ENCODE measurements at regions not wholly inside any gene's neighbourhood (a gene's known extent, or its start where the extent isn't known, plus 50 kb on each side); places are given as distances from the start of the nearest gene placed in this dataset.
"Not testable (repeated sequence)": the region's sequence is repeated elsewhere in the genome, so short reads cannot be mapped to it uniquely, and the experiment has no call there.

DNA sequence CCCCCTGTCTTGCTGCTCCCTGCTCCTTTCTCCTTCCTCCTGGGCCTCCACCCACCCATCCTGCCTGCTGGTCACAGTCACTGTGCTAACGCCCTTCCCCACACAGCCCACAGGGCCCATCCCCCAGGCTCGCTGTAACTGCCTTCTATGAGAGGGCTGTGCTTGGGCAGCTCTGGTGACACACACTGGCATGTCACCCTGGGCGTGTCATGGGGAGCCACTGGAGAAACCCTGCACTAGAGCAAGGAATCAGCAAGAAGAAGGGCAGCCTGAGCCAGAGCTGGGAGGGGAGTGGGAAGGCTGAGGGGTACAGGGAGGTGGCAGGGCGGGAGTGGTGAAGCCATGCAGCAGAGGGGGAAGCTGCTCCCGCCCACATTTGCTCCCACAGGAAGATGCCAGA, 128.4 kb upstream of the FOXD4L5 start:
- not testable (repeated sequence) for H3K27me3 ChIP-seq, H3K27ac ChIP-seq, H3K4me1 ChIP-seq, H3K4me3 ChIP-seq, H3K36me3 ChIP-seq, ATAC-seq
- H3K9me3 ChIP-seq: peaks cover 0 to 24% (median 0%) of the 10 kb centered on the region in 3 donors
- WGBS, 2 donors (ENCODE audit: low coverage in 1 of 2): 60% methylated on average over 1 to 3 of the region's 5 CpGs

DNA sequence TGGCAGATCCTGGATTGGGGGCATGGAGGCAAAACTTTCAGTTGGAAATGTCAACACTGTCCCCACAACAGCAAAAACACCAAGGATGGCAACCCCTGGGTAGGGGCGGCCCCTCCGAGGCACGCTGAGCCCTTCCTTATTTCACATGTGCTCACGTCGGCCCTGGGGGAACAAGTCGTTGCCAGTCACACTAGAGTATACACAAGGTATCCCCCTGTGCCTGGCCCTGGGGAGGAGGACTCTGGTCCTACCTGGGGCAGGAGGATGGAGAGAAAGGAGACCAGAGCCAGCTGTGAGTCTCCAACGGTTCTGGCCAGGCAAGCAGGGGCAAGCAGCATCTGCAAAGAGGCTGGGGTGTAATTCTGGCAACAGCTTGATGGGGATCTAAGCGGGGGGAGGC, 126.9 kb upstream of the FOXD4L5 start:
- WGBS, 2 donors (ENCODE audit: low coverage in 1 of 2): 80 to 83% methylated on average over 6 to 7 of the region's 8 CpGs
- no peak overlapping the region for H3K27ac ChIP-seq
- H3K36me3 ChIP-seq: no peaks in the 10 kb centered on the region
- H3K27me3 ChIP-seq: peaks cover 10% of the 10 kb centered on the region
- no peak for ATAC-seq
- H3K4me3 ChIP-seq: no peak overlapping the region
- TF ChIP-seq POLR2AphosphoS5 (IDR thresholded peaks at IDR 0.05) (no peak), EP300 (IDR thresholded peaks at IDR 0.05) (no peak), POLR2A (IDR thresholded peaks at IDR 0.05) (no peak)
- TF ChIP-seq, protein P1, sequence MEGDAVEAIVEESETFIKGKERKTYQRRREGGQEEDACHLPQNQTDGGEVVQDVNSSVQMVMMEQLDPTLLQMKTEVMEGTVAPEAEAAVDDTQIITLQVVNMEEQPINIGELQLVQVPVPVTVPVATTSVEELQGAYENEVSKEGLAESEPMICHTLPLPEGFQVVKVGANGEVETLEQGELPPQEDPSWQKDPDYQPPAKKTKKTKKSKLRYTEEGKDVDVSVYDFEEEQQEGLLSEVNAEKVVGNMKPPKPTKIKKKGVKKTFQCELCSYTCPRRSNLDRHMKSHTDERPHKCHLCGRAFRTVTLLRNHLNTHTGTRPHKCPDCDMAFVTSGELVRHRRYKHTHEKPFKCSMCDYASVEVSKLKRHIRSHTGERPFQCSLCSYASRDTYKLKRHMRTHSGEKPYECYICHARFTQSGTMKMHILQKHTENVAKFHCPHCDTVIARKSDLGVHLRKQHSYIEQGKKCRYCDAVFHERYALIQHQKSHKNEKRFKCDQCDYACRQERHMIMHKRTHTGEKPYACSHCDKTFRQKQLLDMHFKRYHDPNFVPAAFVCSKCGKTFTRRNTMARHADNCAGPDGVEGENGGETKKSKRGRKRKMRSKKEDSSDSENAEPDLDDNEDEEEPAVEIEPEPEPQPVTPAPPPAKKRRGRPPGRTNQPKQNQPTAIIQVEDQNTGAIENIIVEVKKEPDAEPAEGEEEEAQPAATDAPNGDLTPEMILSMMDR (IDR thresholded peaks at IDR 0.05): no peak
- H3K4me1 ChIP-seq: no peaks in the 10 kb centered on the region
- peaks cover 0 to 24% (median 0%) of the 10 kb centered on the region in 3 donors for H3K9me3 ChIP-seq

DNA sequence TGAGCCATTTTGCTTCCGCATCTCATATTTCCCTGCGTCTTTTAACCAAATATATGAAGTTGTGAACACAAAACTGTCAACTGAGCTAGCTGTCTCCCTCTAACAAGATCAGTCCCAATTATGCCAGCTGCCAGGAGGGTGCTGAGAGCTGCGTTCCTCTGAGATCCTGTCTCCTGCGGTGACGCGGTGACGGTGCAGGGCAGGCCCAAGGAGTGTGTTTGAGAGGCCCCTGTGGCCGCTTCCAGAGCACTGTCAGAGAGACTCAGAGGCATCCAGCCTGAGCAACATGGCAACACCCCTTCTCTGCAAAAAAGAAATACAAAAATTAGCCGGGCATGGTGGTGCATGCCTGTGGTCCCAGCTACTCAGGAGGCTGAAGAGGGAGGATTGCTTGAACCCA, 126.3 kb upstream of the FOXD4L5 start:
- H3K4me3 ChIP-seq: no peak overlapping the region
- H3K27ac ChIP-seq: no peak overlapping the region
- peaks cover 0 to 24% (median 0%) of the 10 kb centered on the region in 3 donors for H3K9me3 ChIP-seq
- no peaks in the 10 kb centered on the region for H3K4me1 ChIP-seq
- 100% methylated on average over 1 to 2 of the region's 9 CpGs for WGBS, 2 donors (ENCODE audit: low coverage in 1 of 2)
- TF ChIP-seq POLR2AphosphoS5 (IDR thresholded peaks at IDR 0.05) (no peak), EP300 (IDR thresholded peaks at IDR 0.05) (no peak), POLR2A (IDR thresholded peaks at IDR 0.05) (no peak)
- TF ChIP-seq, protein P1 (IDR thresholded peaks at IDR 0.05): no peak
- ATAC-seq: no peak
- H3K27me3 ChIP-seq: peaks cover 10% of the 10 kb centered on the region
- H3K36me3 ChIP-seq: no peaks in the 10 kb centered on the region

DNA sequence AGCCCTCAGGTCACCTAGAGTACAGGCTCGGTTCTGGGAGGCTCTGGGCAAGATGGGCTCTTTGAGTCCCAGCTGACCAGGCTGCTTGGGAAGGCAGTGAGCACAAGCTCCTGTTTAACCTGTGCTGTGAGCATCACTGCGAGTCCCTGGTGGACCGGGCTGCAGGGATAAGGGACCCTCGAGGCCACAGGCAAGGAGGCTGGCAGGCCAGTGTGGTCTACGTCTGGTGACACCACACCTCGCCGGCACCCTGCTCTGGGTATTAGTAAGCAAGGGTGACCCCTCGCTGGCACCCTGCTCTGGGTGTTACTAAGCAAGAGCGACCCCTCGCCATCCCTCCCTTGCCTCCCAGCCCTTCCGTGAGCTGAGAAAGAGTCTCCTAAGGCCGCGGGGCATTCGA, 125.9 kb upstream of the FOXD4L5 start:
- 79% methylated on average over 4 of the region's 14 CpGs; no CpG with 5 or more reads in 1 of the 2 donors for WGBS, 2 donors (ENCODE audit: low coverage in 1 of 2)
- ATAC-seq: no peak

DNA sequence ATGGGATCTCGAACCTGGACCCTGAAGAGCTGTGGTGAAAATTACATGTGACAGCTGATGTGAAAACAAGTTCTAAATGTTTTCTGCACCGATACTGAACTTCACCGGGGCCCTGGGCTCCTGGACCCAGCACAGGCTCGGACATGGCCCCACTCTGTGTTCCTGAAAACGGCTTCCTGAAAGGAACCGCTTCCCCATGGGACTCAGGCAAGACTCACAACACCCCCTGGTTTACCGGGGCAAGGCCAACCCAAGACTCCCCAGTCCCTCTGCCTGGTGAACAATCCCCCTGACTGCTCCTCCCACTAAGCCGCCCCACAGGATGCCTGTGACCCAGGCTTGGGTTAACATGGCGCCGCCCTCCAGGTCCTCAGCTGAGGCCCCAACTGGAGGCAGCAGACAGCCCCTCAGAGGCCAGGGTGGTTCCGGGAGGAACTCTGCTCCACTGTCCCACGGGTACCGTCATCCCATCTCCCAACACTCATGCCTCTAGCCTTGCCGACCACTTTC, 124.5 kb upstream of the FOXD4L5 start:
- no peak for ATAC-seq

More for the DNA sequence above, 125.9 kb upstream of the FOXD4L5 start:
- peaks cover 0 to 24% (median 0%) of the 10 kb centered on the region in 3 donors for H3K9me3 ChIP-seq
- H3K27me3 ChIP-seq: peaks cover 10% of the 10 kb centered on the region
- no peak overlapping the region for H3K27ac ChIP-seq
- TF ChIP-seq POLR2AphosphoS5 (IDR thresholded peaks at IDR 0.05) (no peak), EP300 (IDR thresholded peaks at IDR 0.05) (no peak), POLR2A (IDR thresholded peaks at IDR 0.05) (no peak)
- TF ChIP-seq, protein P1 (IDR thresholded peaks at IDR 0.05): no peak
- no peaks in the 10 kb centered on the region for H3K36me3 ChIP-seq
- H3K4me3 ChIP-seq: no peak overlapping the region
- no peaks in the 10 kb centered on the region for H3K4me1 ChIP-seq

DNA sequence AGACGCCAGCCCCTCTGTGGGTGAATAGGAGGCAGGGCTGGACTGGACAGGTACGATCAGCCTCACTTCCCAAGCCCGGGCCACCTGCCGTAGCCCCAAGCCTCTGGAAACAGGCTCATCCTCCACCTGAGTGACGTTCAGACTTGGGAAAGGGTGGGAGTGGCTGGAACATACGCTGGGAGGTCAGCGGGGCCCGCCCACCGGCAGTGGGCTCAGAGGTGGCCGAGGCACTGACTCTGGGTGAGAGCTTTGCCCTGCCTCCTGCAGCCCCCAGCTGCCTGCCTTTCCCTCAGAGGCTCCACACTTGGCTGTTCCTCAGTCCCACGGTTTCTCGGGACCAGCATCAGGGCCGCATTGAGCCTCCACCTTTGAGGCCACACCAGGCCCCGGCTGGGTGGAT, 123.8 kb upstream of the FOXD4L5 start:
- WGBS, 2 donors (ENCODE audit: low coverage in 1 of 2): 20 to 85% methylated on average over 1 to 4 of the region's 14 CpGs
- H3K36me3 ChIP-seq, ATAC-seq, H3K27ac ChIP-seq, H3K4me1 ChIP-seq, H3K27me3 ChIP-seq, H3K4me3 ChIP-seq: not testable (repeated sequence)
- H3K9me3 ChIP-seq: peaks cover 0 to 13% (median 0%) of the 10 kb centered on the region in 3 donors

More for the DNA sequence above, 124.5 kb upstream of the FOXD4L5 start:
- Histone ChIP-seq H3K9me3 (peaks cover 0 to 12% (median 0%) of the 10 kb centered on the region in 3 donors), H3K36me3 (no peaks in the 10 kb centered on the region), H3K4me3 (no peak overlapping the region), H3K27ac (no peak overlapping the region), H3K27me3 (peaks cover 10% of the 10 kb centered on the region), H3K4me1 (no peaks in the 10 kb centered on the region)
- WGBS, 2 donors (ENCODE audit: low coverage in 1 of 2): 65% methylated on average over 6 of the region's 14 CpGs; no CpG with 5 or more reads in 1 of the 2 donors
- TF ChIP-seq POLR2A (IDR thresholded peaks at IDR 0.05) (no peak), EP300 (IDR thresholded peaks at IDR 0.05) (no peak)

DNA sequence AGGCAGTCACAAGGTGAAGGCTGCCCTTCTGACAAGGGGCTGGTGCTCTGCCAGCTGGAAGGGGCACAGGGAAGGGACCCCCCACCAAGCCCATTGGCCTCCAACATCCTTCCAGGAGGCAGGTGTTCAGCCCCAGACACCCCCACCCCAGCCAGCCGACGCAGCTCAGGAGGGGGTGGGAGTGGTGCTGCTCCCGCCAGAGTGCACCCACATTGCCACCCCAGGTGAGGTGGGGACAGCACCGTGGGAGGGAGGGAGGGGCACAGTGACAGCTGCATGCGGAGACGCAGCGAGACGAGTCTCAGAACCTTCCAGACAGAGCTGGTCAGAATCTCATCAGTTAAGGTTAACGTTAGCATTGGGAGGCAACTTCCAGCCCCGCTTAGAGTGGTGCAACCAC, 121.6 kb upstream of the FOXD4L5 start:
- peaks cover 0 to 35% (median 0%) of the 10 kb centered on the region in 3 donors for H3K9me3 ChIP-seq
- 83 to 93% methylated on average over 1 to 2 of the region's 10 CpGs for WGBS, 2 donors (ENCODE audit: low coverage in 1 of 2)
- not testable (repeated sequence) for H3K27ac ChIP-seq, H3K27me3 ChIP-seq, H3K36me3 ChIP-seq, H3K4me3 ChIP-seq, ATAC-seq, H3K4me1 ChIP-seq

DNA sequence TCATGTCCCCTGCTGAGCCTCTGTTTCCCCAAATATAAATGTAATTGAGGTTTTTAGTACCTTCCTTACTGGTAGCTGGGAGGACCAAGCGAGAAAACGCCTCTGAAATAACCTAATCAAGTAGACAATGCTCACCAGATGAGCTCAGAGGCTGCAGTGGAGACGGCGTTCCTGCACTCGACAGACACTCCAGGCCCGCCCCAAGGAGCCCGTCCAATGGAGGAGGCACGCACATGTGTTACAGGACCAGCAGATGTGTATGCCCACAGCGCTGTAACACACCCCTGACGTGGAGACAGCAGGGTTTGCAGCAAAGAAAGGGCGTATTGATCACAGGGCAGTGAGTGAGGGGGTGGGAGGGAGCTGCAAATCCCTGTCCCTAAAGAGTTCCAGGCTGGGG, 120.8 kb upstream of the FOXD4L5 start:
- ATAC-seq, H3K4me3 ChIP-seq, H3K4me1 ChIP-seq, H3K27me3 ChIP-seq, H3K36me3 ChIP-seq, H3K27ac ChIP-seq: not testable (repeated sequence)
- peaks cover 0 to 43% (median 0%) of the 10 kb centered on the region in 3 donors for H3K9me3 ChIP-seq
- 58% methylated on average over 2 of the region's 11 CpGs; no CpG with 5 or more reads in 1 of the 2 donors for WGBS, 2 donors (ENCODE audit: low coverage in 1 of 2)

Measured in gastroesophageal sphincter (tissue), 4 donors.